GM23248 (cell line): ENCODE measurements at regions not wholly inside any gene's neighbourhood (a gene's known extent, or its start where the extent isn't known, plus 50 kb on each side); places are given as distances from the start of the nearest gene placed in this dataset.

ENCODE experiments used
- DNase-seq: peaks from one replicate; pipeline ENCODE4 v3.0.0-alpha.2; 2015
- H2AFZ ChIP-seq: fragments of 200-600 bp; sonication (generic); 2 replicates; pipeline ENCODE4 v1.6.1; 2016; ENCODE audit warnings: antibody characterized with exemption
- H3F3A ChIP-seq: fragments of 200-600 bp; sonication (generic); 2 replicates; pipeline ENCODE4 v1.6.1; 2016; ENCODE audit warnings: mild to moderate bottlenecking, antibody characterized with exemption, mixed run types; ENCODE audit not compliant: insufficient read depth
- H3K27ac ChIP-seq: fragments of 200-600 bp; sonication (generic); 2 replicates; pipeline ENCODE4 v1.5.1; 2016; ENCODE audit warnings: mild to moderate bottlenecking
- H3K27me3 ChIP-seq: fragments of 200-600 bp; sonication (generic); replicated peaks from 2 replicates; pipeline ENCODE4 v1.6.1; 2016; ENCODE audit warnings: mild to moderate bottlenecking; ENCODE audit not compliant: insufficient read depth
- H3K36me3 ChIP-seq: fragments of 200-600 bp; sonication (generic); 2 replicates; pipeline ENCODE4 v1.6.1; 2016; ENCODE audit warnings: low read depth, mild to moderate bottlenecking
- H3K4me1 ChIP-seq: fragments of 200-600 bp; sonication (generic); 2 replicates; pipeline ENCODE4 v1.6.1; 2016; ENCODE audit warnings: mild to moderate bottlenecking; ENCODE audit not compliant: insufficient read depth
- H3K4me2 ChIP-seq: fragments of 200-600 bp; sonication (generic); one replicate; pipeline ENCODE4 v1.6.1; 2016; ENCODE audit warnings: mild to moderate bottlenecking; ENCODE audit not compliant: unreplicated experiment
- H3K4me3 ChIP-seq: fragments of 200-600 bp; sonication (generic); 2 replicates; pipeline ENCODE4 v1.5.1; 2016; ENCODE audit warnings: mild to moderate bottlenecking
- H3K79me2 ChIP-seq: fragments of 200-600 bp; sonication (generic); 2 replicates; pipeline ENCODE4 v1.6.1; 2016; ENCODE audit warnings: mild to moderate bottlenecking; ENCODE audit not compliant: insufficient read depth
- H3K9ac ChIP-seq: fragments of 200-600 bp; sonication (generic); 2 replicates; pipeline ENCODE4 v1.6.1; 2016; ENCODE audit warnings: mild to moderate bottlenecking
- H3K9me2 ChIP-seq: fragments of 200-600 bp; sonication (generic); 2 replicates; pipeline ENCODE4 v1.6.1; 2016; ENCODE audit warnings: mixed run types, mild to moderate bottlenecking, moderate library complexity; ENCODE audit not compliant: insufficient read depth
- H3K9me3 ChIP-seq: fragments of 200-600 bp; sonication (generic); one replicate; pipeline ENCODE4 v1.6.1; 2017; ENCODE audit warnings: low read depth
- H4K20me1 ChIP-seq: fragments of 200-600 bp; sonication (generic); 2 replicates; pipeline ENCODE4 v1.6.0; 2016; ENCODE audit not compliant: insufficient read depth
- EZH2 ChIP-seq: fragments of 200-600 bp; sonication (generic); IDR thresholded peaks from 2 replicates; pipeline ENCODE4 v1.6.1; 2018; ENCODE audit warnings: antibody characterized with exemption, mild to moderate bottlenecking; ENCODE audit not compliant: insufficient read depth, poor library complexity, severe bottlenecking
- EZH2phosphoT487 ChIP-seq: fragments of 200-600 bp; sonication (generic); IDR thresholded peaks from 2 replicates; pipeline ENCODE4 v1.6.1; 2018; ENCODE audit warnings: antibody characterized with exemption, moderate library complexity, mild to moderate bottlenecking, low read depth; ENCODE audit not compliant: insufficient read depth
- WGBS, 2 experiments: methylation state at CpG; one replicate each; pipeline ENCODE4 v1.1.6; 2015 to 2017; ENCODE audit warnings: low lambda C conversion rate in 2 of 2, low coverage in 1 of 2; ENCODE audit errors: missing lambda C conversion rate in 2 of 2; 5-methylcytosine and 5-hydroxymethylcytosine counted together
- in situ Hi-C: fragments of 300-500 bp; cut with MboI; formaldehyde crosslinking; loops from 2 replicates; pipeline ENCODE4 v1.15.0; 2020

DNA sequence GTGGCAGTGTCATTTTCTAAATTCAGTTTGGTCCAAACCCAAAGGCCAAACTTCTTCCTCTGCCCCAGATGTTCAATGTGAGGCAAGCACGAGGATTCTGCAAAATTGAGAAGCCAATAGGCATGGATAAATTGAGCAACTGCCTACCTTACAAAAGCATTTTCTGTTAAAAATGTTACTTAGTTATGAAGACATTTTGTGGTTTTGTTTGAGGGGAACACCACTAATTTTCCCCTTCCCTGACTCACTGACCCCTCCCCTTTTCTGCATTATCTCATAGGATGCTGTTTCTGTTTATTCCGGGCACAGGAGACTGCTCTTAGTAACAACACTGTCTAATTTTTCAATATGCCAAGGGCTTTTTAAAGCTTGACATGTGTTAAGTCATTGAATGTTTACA is 462.8 kb downstream of the INSC start:
- Histone ChIP-seq H3F3A (no peaks in the 10 kb centered on the region), H3K4me3 (no peak overlapping the region), H3K4me1 (no peaks in the 10 kb centered on the region), H3K27ac (no peak overlapping the region), H3K9ac (no peak overlapping the region), H4K20me1 (no peaks in the 10 kb centered on the region), H3K36me3 (no peaks in the 10 kb centered on the region), H3K9me3 (no peaks in the 10 kb centered on the region), H3K79me2 (no peaks in the 10 kb centered on the region), H3K4me2 (no peak overlapping the region), H3K27me3 (no peaks in the 10 kb centered on the region), H2AFZ (no peak overlapping the region), H3K9me2 (no peaks in the 10 kb centered on the region)
- TF ChIP-seq EZH2phosphoT487 = no peak
- no peak for TF ChIP-seq EZH2
- DNase-seq = no peak
- 2 to 3% methylated on average over 2 of the region's 2 CpGs for WGBS, 2 experiments
- in situ Hi-C loops = no loop called here

DNA sequence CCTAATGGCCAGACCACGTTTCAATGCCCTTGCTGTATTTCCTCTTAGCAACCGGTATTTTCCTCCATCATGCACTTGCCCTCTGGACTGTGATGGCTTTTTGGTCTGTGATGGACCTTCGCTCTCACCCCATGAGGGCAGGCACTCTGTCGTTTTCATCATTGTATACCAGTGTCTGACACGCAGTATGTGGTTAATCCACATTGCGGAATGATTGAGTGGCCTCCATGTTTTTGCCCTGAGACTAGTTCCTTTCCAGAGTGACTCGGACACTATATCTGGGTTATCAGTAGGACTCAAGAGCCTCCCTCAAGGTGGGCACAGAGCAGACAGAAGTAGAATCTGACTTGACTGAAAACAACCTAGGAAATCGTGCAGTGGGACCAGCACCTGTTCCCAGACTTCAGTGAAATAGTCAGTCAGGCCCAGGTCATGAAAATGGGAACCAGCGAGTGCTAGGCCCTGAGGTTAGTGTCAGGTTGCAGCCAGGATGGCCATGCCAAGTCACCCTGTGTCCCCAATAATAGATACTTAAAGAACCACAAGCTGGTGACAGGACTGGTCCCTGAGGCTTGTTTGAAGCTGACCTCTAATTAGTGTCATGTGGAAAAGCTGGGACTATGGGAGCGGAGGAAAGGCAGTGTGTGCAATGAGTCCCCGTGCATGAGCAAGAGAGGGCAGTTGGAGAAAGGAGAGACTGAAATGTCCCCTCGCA is 464.7 kb downstream of the INSC start:
- no peaks in the 10 kb centered on the region for H4K20me1 ChIP-seq
- no peaks in the 10 kb centered on the region for H3K4me1 ChIP-seq
- no peaks in the 10 kb centered on the region for H3K9me2 ChIP-seq
- in situ Hi-C loops = no loop called here
- no peak overlapping the region for H3K4me3 ChIP-seq
- H3K27ac ChIP-seq = no peak overlapping the region
- no peak for DNase-seq
- no peaks in the 10 kb centered on the region for H3K9me3 ChIP-seq
- no peak overlapping the region for H2AFZ ChIP-seq
- no peak overlapping the region for H3K4me2 ChIP-seq
- H3K9ac ChIP-seq = no peak overlapping the region
- H3K27me3 ChIP-seq = no peaks in the 10 kb centered on the region
- no peaks in the 10 kb centered on the region for H3F3A ChIP-seq
- no peaks in the 10 kb centered on the region for H3K36me3 ChIP-seq
- WGBS, 2 experiments = 39 to 41% methylated on average over 12 of the region's 12 CpGs
- no peaks in the 10 kb centered on the region for H3K79me2 ChIP-seq
- TF ChIP-seq EZH2 (no peak), EZH2phosphoT487 (no peak)

DNA sequence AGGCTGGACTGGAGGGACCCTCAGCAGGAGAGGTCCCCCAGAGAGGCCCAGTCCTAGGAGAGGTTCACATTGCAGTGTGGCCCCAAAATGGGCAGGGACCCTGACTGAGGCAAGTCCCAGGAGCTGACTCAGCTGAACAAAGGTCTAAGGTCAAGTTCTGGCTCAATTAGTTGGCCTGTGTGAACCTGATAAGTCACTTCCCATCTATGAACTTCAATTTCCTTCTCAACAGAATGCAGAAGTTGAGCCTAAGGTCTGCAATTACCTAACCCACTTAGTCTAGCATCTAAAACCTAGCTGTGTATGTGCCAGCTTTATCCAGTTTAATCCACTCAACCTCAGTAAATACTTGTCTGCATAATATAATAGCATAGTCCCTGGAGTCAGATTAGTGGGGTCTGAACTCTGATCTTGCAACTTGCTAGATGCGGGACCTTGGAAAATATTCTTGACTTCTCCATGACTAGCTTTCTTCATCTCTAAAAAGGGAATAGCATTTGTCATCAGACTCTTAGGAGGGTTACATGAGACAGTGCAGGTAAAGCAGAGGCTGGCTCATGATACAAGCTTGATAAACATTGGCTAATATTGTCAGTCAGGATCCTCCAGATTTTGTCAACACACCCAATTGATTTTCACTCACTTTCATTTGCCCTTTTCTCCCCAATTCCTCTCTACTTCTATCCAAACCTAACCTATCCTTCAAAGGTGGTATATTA is 465.5 kb downstream of the INSC start:
- H3K9ac ChIP-seq = no peak overlapping the region
- 78 to 79% methylated on average over 1 of the region's 1 CpG for WGBS, 2 experiments
- H3K79me2 ChIP-seq = no peaks in the 10 kb centered on the region
- no peaks in the 10 kb centered on the region for H4K20me1 ChIP-seq
- DNase-seq = no peak
- no peak overlapping the region for H3K27ac ChIP-seq
- H3K9me2 ChIP-seq = no peaks in the 10 kb centered on the region
- H3K4me2 ChIP-seq = no peak overlapping the region
- no peak overlapping the region for H3K4me3 ChIP-seq
- in situ Hi-C loops = no loop called here
- H3K4me1 ChIP-seq = no peaks in the 10 kb centered on the region
- H3F3A ChIP-seq = no peaks in the 10 kb centered on the region
- H3K36me3 ChIP-seq = no peaks in the 10 kb centered on the region
- no peaks in the 10 kb centered on the region for H3K9me3 ChIP-seq
- H3K27me3 ChIP-seq = no peaks in the 10 kb centered on the region
- no peak for TF ChIP-seq EZH2phosphoT487
- no peak for TF ChIP-seq EZH2
- no peak overlapping the region for H2AFZ ChIP-seq

DNA sequence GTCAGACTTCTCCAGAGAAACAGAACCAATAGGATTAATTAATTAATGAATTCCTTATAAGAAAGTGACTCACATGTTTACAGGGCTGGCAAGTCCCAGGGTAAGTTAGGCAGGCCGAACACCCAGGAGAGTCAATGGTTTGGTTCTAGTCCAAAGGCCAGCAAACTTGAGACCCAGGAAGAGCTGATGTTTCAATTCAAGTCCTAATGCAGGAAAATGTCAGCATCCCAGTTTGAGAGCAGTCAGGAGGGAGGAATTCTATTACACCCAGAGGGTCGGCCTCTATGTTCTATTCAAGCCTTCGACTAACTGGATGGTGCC is 466.0 kb downstream of the INSC start:
- Histone ChIP-seq H3K4me2 (no peak overlapping the region), H3K36me3 (no peaks in the 10 kb centered on the region), H3K27ac (no peak overlapping the region), H3K9me3 (no peaks in the 10 kb centered on the region), H3K9me2 (no peaks in the 10 kb centered on the region), H3K4me3 (no peak overlapping the region), H3K9ac (no peak overlapping the region), H3K79me2 (no peaks in the 10 kb centered on the region), H3K27me3 (no peaks in the 10 kb centered on the region), H4K20me1 (no peaks in the 10 kb centered on the region), H2AFZ (no peak overlapping the region), H3F3A (no peaks in the 10 kb centered on the region), H3K4me1 (no peaks in the 10 kb centered on the region)
- TF ChIP-seq EZH2 (no peak), EZH2phosphoT487 (no peak)
- 14 to 26% methylated on average over 3 of the region's 3 CpGs for WGBS, 2 experiments
- in situ Hi-C loops = no loop called here
- no peak for DNase-seq
